HS-5 (cell line): ENCODE measurements at regions not wholly inside any gene's neighbourhood (a gene's known extent, or its start where the extent isn't known, plus 50 kb on each side); places are given as distances from the start of the nearest gene placed in this dataset.
A peak's percentile ranks its signal among the peaks of the same experiment; 100 is the strongest.

Source experiments
- DNase-seq: peaks from one replicate; pipeline ENCODE4 v3.0.0-alpha.2; 2012; ENCODE audit warnings: low read depth

DNA sequence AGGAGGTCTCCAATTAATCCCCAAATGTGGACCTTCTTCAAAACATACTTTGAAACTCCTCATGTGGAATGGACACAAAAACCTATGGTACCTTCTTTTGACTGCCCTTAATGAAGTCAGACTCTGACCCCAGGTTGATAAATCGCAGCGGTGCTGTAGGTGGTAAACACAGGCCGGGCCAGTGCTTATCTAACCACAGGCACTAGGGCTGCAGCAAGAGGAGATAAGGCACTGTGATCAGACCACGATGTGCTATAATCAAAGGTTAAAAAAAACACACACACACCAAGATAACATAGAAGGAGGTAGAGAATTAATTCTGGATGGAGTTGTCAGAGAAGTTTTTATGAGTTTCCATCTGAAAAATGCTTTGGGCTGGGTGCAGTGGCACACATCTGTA lies 52.3 kb upstream of the SIPA1L2 start:
- no peak for DNase-seq

GRCh38 chr1:232684371-232685105 lies 54.6 kb upstream of the SIPA1L2 start:
- no peak for DNase-seq

DNA sequence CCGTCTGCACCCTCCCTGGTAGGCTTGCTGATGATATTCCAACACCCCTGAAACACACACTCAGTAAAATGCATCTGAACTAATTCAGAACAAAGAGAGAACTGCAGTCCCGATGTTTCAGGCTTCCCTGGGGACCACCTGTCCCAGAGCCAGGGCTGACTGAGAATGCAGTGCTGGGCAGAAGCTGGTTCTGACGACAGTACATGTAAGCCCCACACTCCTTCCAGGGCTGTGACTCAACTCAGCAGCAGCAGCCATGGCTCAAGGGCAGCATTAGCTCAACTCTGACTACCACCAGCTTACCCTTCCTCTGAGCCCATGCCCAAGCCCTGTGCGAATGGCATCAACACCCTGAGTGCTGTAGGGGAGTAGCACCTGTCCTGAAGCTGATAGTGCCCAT lies 56.4 kb upstream of the SIPA1L2 start:
- no peak for DNase-seq

GRCh38 chr1:232687304-232687703 lies 57.4 kb upstream of the SIPA1L2 start:
- no peak for DNase-seq

DNA sequence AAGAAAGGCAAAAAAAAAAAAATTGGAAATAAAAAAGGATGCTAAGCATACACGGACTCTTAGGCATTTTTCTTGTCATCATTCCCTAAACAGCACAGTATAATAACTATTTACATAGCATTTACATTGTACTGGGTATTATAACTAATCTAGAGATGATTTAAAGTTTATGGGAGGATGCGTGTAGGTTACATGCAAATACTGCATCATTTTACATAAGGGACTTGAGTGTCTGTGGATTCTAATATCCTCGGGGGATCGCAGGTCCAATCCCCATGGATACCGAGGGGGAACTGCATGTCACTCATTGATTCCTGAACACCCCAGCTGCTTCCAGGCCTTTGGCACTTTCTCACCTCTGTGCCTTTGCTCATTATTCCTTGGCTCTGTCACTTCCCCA lies 57.8 kb upstream of the SIPA1L2 start:
- DNase-seq = no peak

GRCh38 chr1:232688398-232688797 lies 58.5 kb upstream of the SIPA1L2 start:
- DNase-seq = no peak

GRCh38 chr1:232689711-232690110 lies 59.8 kb upstream of the SIPA1L2 start:
- no peak for DNase-seq

DNA sequence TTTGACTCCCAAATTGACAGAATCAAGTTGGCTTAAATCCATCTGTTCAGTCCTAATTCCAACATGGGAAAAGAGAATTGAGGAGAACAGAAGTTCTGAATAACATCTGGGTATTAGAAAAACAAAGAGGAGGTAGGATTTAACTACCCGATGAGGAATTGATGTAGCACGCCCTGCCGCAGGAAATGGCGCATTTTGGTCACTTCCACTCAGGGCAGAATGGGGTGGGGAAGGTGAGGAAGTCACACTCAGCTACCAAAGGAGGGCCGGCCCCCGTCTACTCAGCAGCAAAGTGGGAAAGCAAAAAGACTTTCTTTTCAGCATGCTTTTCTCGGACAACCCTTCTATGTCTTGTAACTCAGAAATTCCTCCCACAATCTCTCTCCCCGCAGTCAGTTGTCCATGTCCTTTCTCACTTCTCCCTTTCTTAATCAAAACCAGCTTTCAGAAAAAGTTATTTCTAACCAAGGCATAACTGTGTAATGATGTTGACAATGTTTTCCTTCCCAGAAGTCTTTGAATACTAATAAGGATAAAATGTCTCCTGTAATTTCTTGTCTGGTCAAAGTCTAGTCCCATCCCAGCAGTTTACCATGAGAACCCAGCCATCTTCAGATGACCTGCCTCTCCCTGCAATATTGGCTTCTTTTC lies 60.5 kb upstream of the SIPA1L2 start:
- no peak for DNase-seq

- DNase-seq = no peak
These were observed 64.5 kb upstream of the SIPA1L2 start for GRCh38 chr1:232694475-232694874.

DNA sequence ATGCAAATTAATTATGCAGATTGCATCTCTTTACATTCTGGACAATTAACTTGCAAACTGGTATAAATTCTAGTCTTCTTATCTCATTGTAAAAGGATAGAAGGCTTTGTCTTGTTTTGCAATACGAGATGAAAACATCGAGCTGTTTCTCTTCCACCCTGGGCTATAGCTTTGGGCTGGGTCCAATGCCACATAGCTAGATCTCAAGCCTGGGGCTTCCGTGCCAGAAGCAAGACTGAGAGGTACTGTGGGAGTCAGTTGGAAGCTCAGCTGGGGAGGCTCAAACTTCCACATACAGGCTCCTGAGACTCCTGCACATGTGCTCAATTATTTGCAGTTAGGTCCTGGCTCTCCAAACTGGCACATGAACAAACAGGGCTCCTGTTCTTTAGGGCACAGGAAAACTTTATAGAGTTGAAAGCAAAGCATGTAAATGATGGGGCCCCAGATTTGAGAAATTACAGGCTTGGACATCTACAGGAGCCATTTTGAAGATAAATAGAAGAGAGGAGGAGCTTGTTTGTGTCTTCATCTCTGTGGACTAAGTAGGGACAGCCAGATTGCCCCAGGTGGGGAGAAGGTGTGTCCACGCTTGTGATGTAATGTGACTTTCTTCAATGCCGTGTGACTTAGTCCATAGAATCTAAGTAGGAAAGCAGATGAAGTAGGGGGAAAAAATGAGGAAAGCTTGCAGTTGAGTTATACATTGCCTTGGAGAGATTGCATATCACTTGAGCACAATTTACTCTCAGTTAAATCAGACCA lies 65.9 kb upstream of the SIPA1L2 start:
- no peak for DNase-seq

DNA sequence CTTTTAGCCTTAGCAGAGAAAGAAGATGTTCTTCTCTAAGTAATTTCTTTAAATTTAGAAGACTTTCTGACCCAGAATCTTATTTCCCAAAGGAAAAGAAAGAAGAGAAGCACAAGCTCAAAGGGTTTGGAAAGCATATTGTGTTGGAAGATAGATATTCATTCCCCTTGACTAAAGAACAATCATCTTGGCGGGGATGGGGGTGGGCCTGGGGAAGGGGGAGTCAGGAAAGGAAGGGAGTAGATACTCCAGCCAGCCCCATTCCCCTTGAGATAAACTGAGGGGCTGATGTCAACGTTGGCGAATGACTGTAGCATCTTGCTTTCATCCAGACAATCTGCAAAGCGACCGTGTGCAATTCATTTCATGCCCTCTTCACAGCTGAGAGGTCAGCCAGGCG lies 66.5 kb upstream of the SIPA1L2 start:
- no peak for DNase-seq

- no peak for DNase-seq
These were observed 67.4 kb upstream of the SIPA1L2 start for GRCh38 chr1:232697187-232697822.

- DNase-seq = no peak
These were observed 69.9 kb upstream of the SIPA1L2 start for GRCh38 chr1:232699814-232700213.

GRCh38 chr1:232702911-232703310 lies 73.0 kb upstream of the SIPA1L2 start:
- no peak for DNase-seq

- no peak for DNase-seq
These were observed 74.3 kb upstream of the SIPA1L2 start for GRCh38 chr1:232704256-232704655.

- peak; percentile 63 for DNase-seq
These were observed 75.1 kb upstream of the SIPA1L2 start for GRCh38 chr1:232704694-232705680.

DNA sequence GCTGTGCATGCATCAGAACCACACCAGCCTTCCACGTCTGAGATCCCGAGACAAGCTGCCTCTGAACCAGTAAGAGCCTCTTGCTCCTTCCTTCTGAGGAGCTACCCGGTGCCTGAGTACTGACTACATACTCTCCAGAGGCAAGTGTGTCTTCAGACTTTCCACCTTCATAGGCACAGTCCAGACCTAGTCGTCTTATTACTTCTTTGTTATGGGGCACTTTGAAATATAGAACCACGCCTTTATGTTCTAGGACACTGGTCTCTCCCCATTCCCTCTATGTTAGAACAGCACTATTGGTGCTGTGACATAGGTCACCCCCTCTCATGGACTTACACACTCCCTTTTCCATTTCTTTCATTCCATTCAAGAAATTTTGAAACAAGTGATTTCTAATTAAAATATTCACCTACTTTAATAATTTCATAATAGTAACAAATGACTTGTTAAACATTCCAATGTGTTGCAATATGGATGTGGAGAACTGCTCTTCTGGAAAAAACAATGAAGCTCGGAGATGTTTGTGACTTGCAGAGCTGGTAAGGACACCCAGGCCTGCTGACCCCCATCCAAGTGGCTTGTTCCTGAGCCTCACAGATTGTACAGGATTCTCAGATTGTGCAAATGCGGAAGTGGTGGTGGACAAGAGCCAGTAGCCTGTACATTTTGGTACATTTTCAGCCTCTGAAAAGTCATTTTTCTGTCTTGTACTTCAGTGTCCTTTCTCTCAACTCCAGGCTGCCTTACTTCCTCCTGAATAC lies 76.1 kb upstream of the SIPA1L2 start:
- DNase-seq = no peak

DNA sequence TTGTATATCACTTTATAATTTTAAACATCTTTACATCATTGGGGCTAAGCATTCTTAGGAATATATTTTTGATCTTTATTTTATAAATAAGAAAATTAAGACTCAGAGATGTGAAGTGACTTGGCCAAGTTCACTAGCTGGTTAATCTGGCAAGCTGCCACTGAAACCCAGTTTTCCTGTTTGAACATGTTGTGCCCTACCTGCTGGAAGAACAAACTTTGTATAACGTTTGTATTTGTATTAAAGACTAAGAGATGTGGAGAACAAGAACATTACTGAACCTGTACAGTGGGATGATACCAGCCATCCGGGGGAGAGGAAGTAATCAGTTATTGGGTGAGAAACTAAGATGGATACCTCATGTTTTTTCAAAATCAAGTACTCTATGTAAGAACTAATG lies 77.2 kb upstream of the SIPA1L2 start:
- no peak for DNase-seq

DNA sequence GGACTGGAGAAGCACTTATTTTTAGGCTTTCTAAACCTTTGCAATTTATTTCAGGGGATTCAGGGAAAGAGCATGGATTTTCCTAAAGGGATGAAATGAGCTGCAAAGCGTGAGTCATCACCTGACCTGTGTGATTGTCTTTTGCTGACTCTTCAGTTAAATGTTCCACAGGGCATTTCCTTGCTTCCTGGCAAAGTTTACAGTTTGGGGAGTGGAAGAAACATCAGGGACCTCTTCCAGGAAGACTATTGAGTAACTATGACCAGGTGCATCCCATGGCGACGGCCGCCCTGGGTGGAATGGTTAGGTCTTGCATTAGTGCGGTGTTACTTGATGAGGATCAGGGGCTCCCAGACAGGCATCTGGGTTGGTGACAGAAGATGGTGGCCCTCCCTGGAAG lies 79.5 kb upstream of the SIPA1L2 start:
- no peak for DNase-seq

DNA sequence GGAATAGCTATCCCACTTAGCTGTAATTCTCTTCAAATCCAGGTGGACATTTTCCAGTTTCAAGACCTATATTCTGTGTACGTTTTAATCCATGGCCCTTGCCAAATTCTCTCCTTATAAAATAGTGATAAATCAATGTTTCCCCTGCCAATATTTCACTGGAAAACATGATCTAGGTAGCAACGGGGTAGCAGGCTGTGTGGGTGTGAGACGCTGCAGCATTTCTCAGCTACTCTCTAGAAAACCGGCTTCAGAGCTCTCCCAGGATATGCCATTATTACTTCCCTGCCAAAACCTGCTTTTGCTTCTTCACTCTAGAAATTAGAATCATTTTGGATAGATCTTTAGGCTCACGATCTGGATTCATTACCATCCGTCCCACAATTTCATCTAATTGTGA lies 82.1 kb upstream of the SIPA1L2 start:
- DNase-seq = no peak

DNA sequence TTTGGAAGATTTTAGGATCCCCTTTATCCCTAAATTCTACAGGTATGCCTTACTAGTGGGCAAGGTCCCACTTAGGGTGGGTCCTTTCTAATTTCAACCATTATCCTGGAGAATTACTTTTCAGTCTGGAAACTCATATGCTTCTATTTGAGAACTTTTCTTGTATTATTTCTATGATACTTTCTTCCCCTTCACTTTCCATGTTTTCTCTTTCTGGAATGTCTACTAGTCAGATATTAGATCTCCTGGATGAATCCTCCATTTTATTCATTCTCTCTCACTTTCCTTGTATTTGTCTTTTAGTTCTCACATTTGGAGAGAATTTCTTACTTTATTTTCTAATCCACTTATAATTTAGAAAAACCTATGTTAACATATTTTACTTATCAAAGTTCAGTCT lies 83.9 kb upstream of the SIPA1L2 start:
- DNase-seq = no peak
